ENCODE measurements at regions not wholly inside any gene's neighbourhood (a gene's known extent, or its start where the extent isn't known, plus 50 kb on each side); places are given as distances from the start of the nearest gene placed in this dataset.
"Not testable (repeated sequence)": the region's sequence is repeated elsewhere in the genome, so short reads cannot be mapped to it uniquely, and the experiment has no call there.

- peaks cover 65 to 82% of the 10 kb centered on the region in 2 experiments for H3K9me3 ChIP-seq (ENCODE audit: insufficient read depth in 2 of 2, low read depth in 1 of 2, low read length in 1 of 2)
- H3K9ac ChIP-seq (replicated peaks in 1 of 4; ENCODE audit: extremely low read depth in 1 of 4, low read depth in 3 of 4, low read length in 3 of 4); H3K4ac ChIP-seq (replicated peaks; ENCODE audit: insufficient read length, low read depth, low read length); H4K5ac ChIP-seq (ENCODE audit: insufficient read length, low read depth, low read length); H2BK12ac ChIP-seq (ENCODE audit: low read depth, low read length); H4K91ac ChIP-seq (replicated peaks; ENCODE audit: insufficient read length, low read length); H3K18ac ChIP-seq (ENCODE audit: extremely low read depth, low read length); H3K23me2 ChIP-seq (ENCODE audit: low read depth, low read length); H3K36me3 ChIP-seq (ENCODE audit: control insufficient read depth in 2 of 4, insufficient read depth in 4 of 4, low read length in 3 of 4); H3K14ac ChIP-seq (ENCODE audit: insufficient read length); H3K56ac ChIP-seq (replicated peaks; ENCODE audit: insufficient read length, low read depth, low read length); H2BK20ac ChIP-seq (ENCODE audit: low read length); H2BK120ac ChIP-seq (replicated peaks; ENCODE audit: low read depth, low read length); H3K79me2 ChIP-seq (ENCODE audit: control insufficient read depth in 1 of 2, insufficient read depth in 2 of 2, low read length in 2 of 2); H3K4me1 ChIP-seq (replicated peaks in 1 of 4; ENCODE audit: control insufficient read depth in 3 of 4, insufficient read depth in 4 of 4, low read length in 3 of 4); H3K27ac ChIP-seq (ENCODE audit: low read depth, low read length); H2BK15ac ChIP-seq (ENCODE audit: low read length); H3K4me2 ChIP-seq (ENCODE audit: insufficient read depth in 1 of 2, low read depth in 2 of 2, low read length in 2 of 2); H3K79me1 ChIP-seq (ENCODE audit: low read depth, low read length); H2AK5ac ChIP-seq (ENCODE audit: low read depth, low read length); H4K20me1 ChIP-seq (replicated peaks in 1 of 2; ENCODE audit: control insufficient read depth in 1 of 2, insufficient read depth in 2 of 2, low read length in 2 of 2); FAIRE-seq; H4K8ac ChIP-seq (ENCODE audit: extremely low read depth, insufficient read depth, low read length); H3K27me3 ChIP-seq (replicated peaks in 1 of 4; ENCODE audit: control insufficient read depth in 3 of 4, extremely low read depth in 1 of 4, insufficient read depth in 3 of 4, low read length in 3 of 4); POLR2A ChIA-PET (ENCODE audit: partially characterized antibody); H2AFZ ChIP-seq (ENCODE audit: low read length); H3K4me3 ChIP-seq (ENCODE audit: extremely low read depth in 1 of 4, insufficient read depth in 2 of 4, low read depth in 3 of 4, low read length in 4 of 4); DNase-seq (ENCODE audit: low read depth in 1 of 2, low spot score in 2 of 2); H2BK5ac ChIP-seq (ENCODE audit: low read depth, low read length); CTCF ChIA-PET (ENCODE audit: partially characterized antibody); H3K23ac ChIP-seq (ENCODE audit: insufficient read length): not testable (repeated sequence)
- 93% methylated on average over 7 of the region's 7 CpGs; no CpG with 5 or more reads in 1 of the 2 experiments for WGBS, 2 experiments (ENCODE audit: extremely low coverage in 1 of 2, insufficient coverage in 1 of 2, insufficient read length in 1 of 2, insufficient replicate concordance in 2 of 2, low coverage in 1 of 2, low lambda C conversion rate in 2 of 2, missing lambda C conversion rate in 1 of 2)
Measured at GRCh38 chr22:11611876-11612275, 3916.1 kb upstream of the OR11H1 start.

- H3K56ac ChIP-seq (replicated peaks; ENCODE audit: insufficient read length, low read depth, low read length); DNase-seq (ENCODE audit: low read depth in 1 of 2, low spot score in 2 of 2); H3K23ac ChIP-seq (ENCODE audit: insufficient read length); H4K8ac ChIP-seq (ENCODE audit: extremely low read depth, insufficient read depth, low read length); H3K23me2 ChIP-seq (ENCODE audit: low read depth, low read length); H2AFZ ChIP-seq (ENCODE audit: low read length); H2BK5ac ChIP-seq (ENCODE audit: low read depth, low read length); H2BK15ac ChIP-seq (ENCODE audit: low read length); H3K27me3 ChIP-seq (replicated peaks in 1 of 4; ENCODE audit: control insufficient read depth in 3 of 4, extremely low read depth in 1 of 4, insufficient read depth in 3 of 4, low read length in 3 of 4); H4K5ac ChIP-seq (ENCODE audit: insufficient read length, low read depth, low read length); H2AK5ac ChIP-seq (ENCODE audit: low read depth, low read length); H3K36me3 ChIP-seq (ENCODE audit: control insufficient read depth in 2 of 4, insufficient read depth in 4 of 4, low read length in 3 of 4); H3K18ac ChIP-seq (ENCODE audit: extremely low read depth, low read length); FAIRE-seq; POLR2A ChIA-PET (ENCODE audit: partially characterized antibody); H3K9ac ChIP-seq (replicated peaks in 1 of 4; ENCODE audit: extremely low read depth in 1 of 4, low read depth in 3 of 4, low read length in 3 of 4); H3K79me2 ChIP-seq (ENCODE audit: control insufficient read depth in 1 of 2, insufficient read depth in 2 of 2, low read length in 2 of 2); H3K4ac ChIP-seq (replicated peaks; ENCODE audit: insufficient read length, low read depth, low read length); H3K79me1 ChIP-seq (ENCODE audit: low read depth, low read length); H3K27ac ChIP-seq (ENCODE audit: low read depth, low read length); H3K4me2 ChIP-seq (ENCODE audit: insufficient read depth in 1 of 2, low read depth in 2 of 2, low read length in 2 of 2); H3K14ac ChIP-seq (ENCODE audit: insufficient read length); H3K4me1 ChIP-seq (replicated peaks in 1 of 4; ENCODE audit: control insufficient read depth in 3 of 4, insufficient read depth in 4 of 4, low read length in 3 of 4); H2BK20ac ChIP-seq (ENCODE audit: low read length); H4K91ac ChIP-seq (replicated peaks; ENCODE audit: insufficient read length, low read length); H2BK12ac ChIP-seq (ENCODE audit: low read depth, low read length); CTCF ChIA-PET (ENCODE audit: partially characterized antibody); H2BK120ac ChIP-seq (replicated peaks; ENCODE audit: low read depth, low read length); H4K20me1 ChIP-seq (replicated peaks in 1 of 2; ENCODE audit: control insufficient read depth in 1 of 2, insufficient read depth in 2 of 2, low read length in 2 of 2): not testable (repeated sequence)
- WGBS, 2 experiments (ENCODE audit: extremely low coverage in 1 of 2, insufficient coverage in 1 of 2, insufficient read length in 1 of 2, insufficient replicate concordance in 2 of 2, low coverage in 1 of 2, low lambda C conversion rate in 2 of 2, missing lambda C conversion rate in 1 of 2) = 92% methylated on average over 27 of the region's 27 CpGs; no CpG with 5 or more reads in 1 of the 2 experiments
- H3K4me3 ChIP-seq (ENCODE audit: extremely low read depth in 1 of 4, insufficient read depth in 2 of 4, low read depth in 3 of 4, low read length in 4 of 4) = peak overlapping the region in 1 of 4 experiments; percentile 2; a peak in 1 of 8 replicates
- peaks cover 67 to 91% of the 10 kb centered on the region in 2 experiments for H3K9me3 ChIP-seq (ENCODE audit: insufficient read depth in 2 of 2, low read depth in 1 of 2, low read length in 1 of 2)
Measured at GRCh38 chr22:11613081-11613897, 3914.7 kb upstream of the OR11H1 start.

Measured in H1 (cell line).